Right kidney (tissue), 1 donor: ENCODE measurements at regions not wholly inside any gene's neighbourhood (a gene's known extent, or its start where the extent isn't known, plus 50 kb on each side); places are given as distances from the start of the nearest gene placed in this dataset.

ENCODE experiments used
- DNase-seq: peaks from one replicate; pipeline ENCODE4 v3.0.0-alpha.2; 2016

GRCh38 chr1:29516063-29516820, 279.9 kb downstream of the PTPRU start:
- DNase-seq = no peak

- no peak for DNase-seq
These were observed 279.0 kb downstream of the PTPRU start for GRCh38 chr1:29515170-29515955.

DNA sequence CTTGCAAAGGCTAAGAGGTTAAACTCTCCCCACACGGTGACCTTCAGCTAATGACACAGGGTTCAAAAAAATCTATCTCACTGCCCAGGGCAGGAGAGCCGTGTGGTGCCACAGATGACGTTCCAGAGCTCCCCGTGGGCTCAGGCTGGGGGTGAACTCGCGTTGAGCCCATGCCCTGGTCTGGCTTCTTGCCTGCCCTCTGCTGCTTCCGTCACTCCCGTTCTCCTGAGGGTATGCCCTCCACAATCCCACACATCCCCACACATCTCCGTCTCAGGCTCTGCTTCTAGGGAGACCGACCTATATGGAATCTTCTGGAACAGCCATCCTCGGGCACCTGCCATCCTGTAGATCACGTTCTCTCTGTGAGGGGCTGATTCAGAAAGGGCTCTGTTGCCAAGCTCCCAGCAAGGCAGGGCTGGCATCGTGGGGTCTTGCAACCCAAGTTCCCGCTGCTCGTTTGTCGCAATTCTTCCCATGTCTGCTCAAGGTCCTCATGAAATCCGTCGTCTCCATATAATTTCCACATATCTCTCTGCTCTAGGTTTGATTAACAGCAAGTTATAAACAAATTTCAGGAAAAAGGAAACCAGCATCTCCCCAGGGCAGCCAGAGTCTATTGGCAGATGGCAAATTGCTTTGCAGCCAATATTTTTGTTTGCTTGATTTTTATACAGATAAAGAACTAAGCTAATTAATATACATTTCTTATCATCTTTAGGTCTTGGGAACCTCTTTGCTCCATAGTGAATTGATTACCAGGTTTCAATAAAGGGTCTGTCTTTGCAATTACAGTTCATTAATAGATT, 278.2 kb downstream of the PTPRU start:
- no peak for DNase-seq

- no peak for DNase-seq
These were observed 277.0 kb downstream of the PTPRU start for GRCh38 chr1:29513357-29513756.

GRCh38 chr1:29511436-29511835, 275.1 kb downstream of the PTPRU start:
- DNase-seq = no peak

DNA sequence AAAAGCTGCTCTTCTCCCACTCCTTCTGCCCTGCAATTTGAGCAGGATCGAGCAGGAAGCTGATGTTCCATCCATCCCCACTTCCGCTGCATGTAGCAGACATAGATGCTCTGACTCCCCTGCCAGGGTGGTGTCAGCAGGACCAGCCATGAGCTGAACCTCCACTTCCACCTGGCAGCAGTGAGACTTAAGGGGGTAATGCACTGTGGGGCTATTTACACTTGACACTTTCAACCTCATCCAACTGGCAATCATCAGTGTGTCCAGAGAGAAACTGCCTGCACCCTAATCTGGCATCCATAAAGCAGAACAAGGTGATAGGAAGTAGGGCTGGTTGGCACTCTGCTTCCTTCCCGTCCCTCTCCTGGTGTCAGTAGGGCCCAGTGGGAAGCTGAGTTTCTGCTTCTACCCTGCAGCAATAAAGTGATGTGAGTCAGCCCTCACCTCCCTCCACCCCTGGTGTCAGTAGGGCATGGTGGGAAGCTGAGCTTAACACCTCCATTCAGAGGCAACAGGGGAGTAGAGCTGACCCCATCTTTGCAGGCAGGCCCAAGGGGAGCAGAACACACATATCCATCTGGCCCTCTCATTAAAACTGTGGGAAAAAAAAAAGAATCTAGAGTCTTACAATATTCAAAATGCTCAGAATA, 272.3 kb downstream of the PTPRU start:
- no peak for DNase-seq

DNA sequence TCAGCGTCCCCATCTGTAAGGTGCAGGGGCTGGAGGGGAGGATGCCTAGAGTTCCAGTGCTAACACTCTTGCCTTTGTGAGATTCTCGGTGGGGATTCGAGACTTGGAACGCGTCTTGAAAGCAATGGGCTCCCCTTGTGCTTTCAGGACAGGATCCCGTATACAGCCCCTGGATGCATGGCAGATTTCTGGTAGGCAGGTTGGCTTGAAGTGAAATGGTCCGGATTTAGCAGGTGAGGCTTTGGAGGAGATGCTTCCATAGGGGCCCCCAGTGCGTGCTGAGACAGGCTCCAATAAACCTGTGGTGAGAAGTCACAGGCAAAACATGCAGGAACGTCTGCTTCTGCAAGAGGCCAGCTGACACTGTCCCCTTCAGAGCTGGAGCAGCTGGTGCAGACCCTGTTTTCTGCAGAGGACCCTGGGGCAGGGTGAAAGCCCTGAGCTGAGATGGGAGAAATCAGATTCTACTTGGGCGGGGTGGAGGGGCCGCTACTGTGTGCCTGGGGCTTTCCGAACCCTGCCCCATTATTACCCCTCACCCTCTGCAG, 270.4 kb downstream of the PTPRU start:
- DNase-seq = no peak

- DNase-seq = no peak
These were observed 269.4 kb downstream of the PTPRU start for GRCh38 chr1:29505532-29506220.

DNA sequence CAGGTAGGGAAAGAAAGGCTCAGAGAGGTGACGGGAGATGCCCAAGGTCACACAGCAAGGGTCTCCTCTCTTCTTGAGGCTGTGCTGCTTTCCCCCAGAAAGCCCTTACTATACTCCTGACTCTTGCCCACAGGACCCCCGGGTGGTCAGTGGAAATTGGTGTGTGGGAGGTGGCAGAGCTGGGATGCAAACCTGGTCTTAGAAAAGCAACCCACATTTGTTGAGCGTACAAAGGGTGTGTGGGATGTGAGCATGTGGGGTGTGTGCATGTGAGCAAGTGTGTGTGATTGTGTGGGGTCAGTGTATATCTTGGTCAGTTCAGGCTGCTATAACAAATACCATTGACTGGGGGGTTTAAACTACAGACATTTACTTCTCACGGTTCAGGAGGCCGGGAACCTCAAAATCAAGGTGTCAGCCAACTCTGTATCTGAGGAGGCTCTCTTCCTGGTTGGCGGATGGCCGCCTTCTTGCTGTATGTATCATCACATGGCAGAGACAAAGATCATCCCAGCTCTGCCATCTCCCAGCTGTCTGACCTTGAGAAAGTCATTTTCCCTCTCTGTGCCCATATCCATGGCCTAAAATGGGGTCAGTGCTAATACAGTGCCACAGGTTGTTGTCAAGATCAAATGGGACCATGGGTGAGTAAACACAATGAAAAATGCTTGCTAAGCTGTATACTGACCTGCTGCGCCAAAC, 268.5 kb downstream of the PTPRU start:
- no peak for DNase-seq

DNA sequence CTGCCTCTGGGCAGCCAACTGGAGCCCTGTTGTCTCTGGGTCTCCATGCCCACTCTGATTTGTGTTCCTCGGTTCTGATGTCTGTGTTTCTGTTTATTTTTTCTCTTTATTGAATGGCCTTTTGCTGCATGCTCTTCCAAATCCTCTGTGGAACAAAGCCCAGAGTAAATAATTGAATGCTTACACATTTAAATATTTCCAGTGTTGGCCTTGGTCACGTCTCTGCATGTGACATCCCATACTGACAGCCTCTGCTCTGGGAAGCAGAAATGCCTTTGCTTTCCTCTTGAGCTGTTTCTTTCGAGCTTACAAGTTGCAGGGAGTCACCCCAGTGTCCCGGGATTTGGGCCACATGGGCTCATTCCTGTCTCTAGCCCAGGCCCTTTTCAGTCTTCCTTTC, 267.9 kb downstream of the PTPRU start:
- DNase-seq = no peak

DNA sequence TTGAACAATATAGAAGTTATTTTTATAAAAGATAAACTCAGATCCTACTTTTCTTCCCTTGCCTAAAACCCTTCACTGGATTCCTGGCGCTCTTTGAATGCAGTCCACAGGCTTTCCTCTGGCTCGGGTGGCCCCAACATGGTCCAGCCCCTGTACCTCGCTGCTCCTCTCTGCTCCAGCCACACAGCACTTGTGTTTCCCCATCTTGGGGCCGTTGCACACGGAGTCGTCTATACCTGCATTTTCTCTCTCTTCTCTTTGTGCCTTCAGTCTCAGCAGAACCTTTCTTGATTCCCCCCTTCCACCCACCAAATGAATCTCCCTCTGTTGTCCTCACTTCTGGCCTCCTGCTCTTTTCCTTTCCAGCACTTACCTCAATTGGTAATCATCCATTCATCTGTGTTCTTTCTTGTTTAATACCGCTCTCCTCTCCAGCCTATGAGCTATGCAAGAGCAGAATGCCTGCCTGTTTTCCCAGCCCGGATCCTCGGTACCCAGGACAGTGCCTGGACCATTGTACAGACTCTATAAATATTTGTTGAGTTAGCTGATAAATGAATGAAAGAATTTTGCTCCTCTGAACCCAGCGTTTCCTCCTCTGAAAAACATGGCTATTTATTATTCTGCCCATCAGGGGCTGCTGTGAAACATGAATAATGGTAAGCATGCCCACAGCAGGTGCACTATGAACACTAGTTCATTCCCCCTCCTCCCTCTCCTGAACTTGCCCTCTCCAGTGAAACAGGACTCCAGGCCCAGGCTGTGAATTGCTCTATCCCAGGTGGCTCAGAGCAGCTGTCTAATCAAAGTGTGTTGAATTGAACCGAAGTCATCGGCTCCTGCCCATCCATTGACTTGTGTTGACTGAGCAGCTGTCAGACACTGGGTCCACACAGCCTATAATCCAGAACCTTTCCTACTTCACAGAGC, 266.9 kb downstream of the PTPRU start:
- no peak for DNase-seq

GRCh38 chr1:29502225-29502910, 266.0 kb downstream of the PTPRU start:
- DNase-seq = no peak

DNA sequence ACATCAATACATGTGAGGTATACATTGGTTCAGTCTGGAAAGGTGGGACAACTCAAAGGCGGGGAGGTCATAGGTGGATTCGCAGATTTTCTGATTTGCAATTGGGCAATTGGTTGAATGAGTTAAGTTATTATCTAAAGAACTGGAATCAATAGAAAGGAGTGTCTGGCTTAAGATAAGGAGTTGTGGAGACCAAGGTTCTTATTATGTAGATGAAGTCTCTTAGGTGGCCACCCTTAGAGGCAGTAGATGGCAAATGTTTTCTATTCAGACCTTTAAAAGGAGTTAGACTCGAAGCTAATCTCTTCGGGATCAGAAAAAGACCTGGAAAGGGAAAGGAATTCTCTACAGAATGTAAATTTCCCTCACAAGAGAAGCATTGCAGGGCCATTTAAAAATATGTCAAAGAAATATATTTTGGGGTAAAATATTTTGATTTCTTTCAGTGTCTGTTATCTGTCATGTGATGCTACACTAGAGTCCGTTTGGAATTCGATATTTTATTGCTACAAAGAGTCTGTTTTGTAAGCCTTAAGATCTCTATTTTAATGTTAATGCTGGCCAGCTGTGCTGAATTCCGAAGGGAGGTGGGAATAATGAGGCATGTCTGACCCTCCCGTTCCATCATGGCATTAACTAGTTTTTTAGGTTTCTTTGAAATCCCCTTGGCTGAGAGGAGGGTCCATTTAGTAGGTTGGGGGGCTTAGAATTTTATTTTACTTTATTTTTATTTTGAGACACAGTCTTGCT, 265.1 kb downstream of the PTPRU start:
- DNase-seq = no peak

DNA sequence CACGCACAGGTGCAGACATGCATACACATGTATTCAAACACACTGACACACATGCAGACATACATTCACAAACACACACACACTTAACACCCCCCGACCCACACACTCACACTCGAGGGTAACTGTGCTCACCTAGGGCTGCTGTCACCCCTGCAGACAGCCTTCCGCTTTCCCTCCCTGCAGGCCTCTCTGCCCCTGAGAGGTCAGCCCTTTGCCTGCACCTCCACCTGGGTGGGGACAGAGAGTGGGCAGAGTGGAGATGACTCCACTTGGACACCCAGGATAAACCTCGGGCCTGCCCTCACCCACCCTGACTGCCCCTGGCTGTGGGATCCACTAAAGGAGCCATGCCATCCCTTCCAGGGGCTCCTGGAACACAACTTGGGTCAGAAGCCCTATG, 264.3 kb downstream of the PTPRU start:
- DNase-seq = no peak

GRCh38 chr1:29500041-29500440, 263.7 kb downstream of the PTPRU start:
- DNase-seq = no peak

GRCh38 chr1:29499104-29499650, 262.9 kb downstream of the PTPRU start:
- no peak for DNase-seq

- no peak for DNase-seq
These were observed 262.1 kb downstream of the PTPRU start for GRCh38 chr1:29498126-29499103.
